Lower lobe of right lung (tissue), 2 donors: ENCODE measurements at regions not wholly inside any gene's neighbourhood (a gene's known extent, or its start where the extent isn't known, plus 50 kb on each side); places are given as distances from the start of the nearest gene placed in this dataset.

Experiments
- ATAC-seq, 2 donors: fragments of 200-7000 bp; cut with Tn5 transposase; one replicate each; pipeline ENCODE4 v1.9.1; 2020 to 2022; ENCODE audit warnings: mild to moderate bottlenecking in 2 of 2, moderate library complexity in 2 of 2
- DNase-seq: peaks from one replicate; pipeline ENCODE4 v3.0.0-alpha.2; 2020
- H3K27ac ChIP-seq: fragments of 200-600 bp; one replicate; pipeline ENCODE4 v1.8.0; 2022
- H3K27me3 ChIP-seq: fragments of 200-600 bp; one replicate; pipeline ENCODE4 v1.8.0; 2022; ENCODE audit warnings: low read depth
- H3K36me3 ChIP-seq: fragments of 200-600 bp; one replicate; pipeline ENCODE4 v1.8.0; 2022; ENCODE audit warnings: mild to moderate bottlenecking
- H3K4me1 ChIP-seq: fragments of 200-600 bp; one replicate; pipeline ENCODE4 v1.8.0; 2022
- H3K4me3 ChIP-seq: fragments of 200-600 bp; one replicate; pipeline ENCODE4 v1.8.0; 2022; ENCODE audit warnings: mild to moderate bottlenecking
- H3K9me3 ChIP-seq: fragments of 200-600 bp; one replicate; pipeline ENCODE4 v1.8.0; 2022
- intact Hi-C: fragments of 100-400 bp; cut with DNase I; formaldehyde crosslinking; loops from one replicate; pipeline ENCODE4 v1.11.0; 2022
- TF ChIP-seq, protein P1 (sequence below): fragments of 200-600 bp; IDR thresholded peaks from one replicate; pipeline ENCODE4 v1.8.0; 2022; ENCODE audit warnings: antibody characterized with exemption, mild to moderate bottlenecking
- donor health status: DM: no; HTN: yes; CAD: no; lungs with severe emphysema.

DNA sequence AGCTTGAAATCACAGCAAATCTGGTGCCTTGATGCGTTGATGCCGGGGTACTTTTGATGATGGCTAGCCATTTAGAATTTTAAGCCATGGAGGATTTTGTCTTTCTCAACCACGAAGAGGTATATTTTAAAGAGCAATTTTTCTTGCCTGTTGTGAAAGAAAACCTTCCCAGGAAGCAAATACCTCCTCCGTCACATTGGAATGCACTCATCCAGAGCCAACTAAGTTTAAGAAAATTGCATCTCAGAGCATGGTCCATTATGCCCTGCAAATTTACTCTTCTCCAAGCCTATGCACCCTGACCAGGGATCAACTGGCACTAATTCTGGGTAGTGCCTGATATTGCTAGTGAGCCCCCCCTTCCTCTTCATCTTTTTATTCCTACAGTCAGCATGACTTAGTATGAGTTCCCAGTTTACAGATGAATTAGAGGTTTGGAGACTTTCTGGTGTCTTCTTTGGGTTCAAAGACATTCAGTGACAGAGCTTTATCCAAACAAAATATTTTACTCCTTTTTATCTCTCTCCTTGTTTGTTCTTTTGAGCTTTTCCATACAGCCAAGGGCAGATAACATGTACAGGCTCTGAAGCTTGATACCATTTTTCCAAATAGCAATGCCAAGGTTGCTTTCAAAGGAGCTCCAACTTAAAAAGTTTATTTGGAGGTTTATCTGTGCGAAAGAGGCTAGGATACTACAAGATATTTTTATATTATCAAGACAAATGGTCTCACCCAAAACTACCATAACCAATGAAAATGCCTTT, 56.6 kb upstream of the ANK3 start:
- Histone ChIP-seq H3K9me3 (no peaks in the 10 kb centered on the region), H3K27me3 (no peaks in the 10 kb centered on the region), H3K4me3 (no peak overlapping the region), H3K36me3 (no peaks in the 10 kb centered on the region), H3K27ac (no peak overlapping the region), H3K4me1 (peaks cover 13% of the 10 kb centered on the region)
- intact Hi-C loops, result no loop called here
- DNase-seq (no peak), ATAC-seq (peak; percentile 47 to 49)
- TF ChIP-seq, protein P1, sequence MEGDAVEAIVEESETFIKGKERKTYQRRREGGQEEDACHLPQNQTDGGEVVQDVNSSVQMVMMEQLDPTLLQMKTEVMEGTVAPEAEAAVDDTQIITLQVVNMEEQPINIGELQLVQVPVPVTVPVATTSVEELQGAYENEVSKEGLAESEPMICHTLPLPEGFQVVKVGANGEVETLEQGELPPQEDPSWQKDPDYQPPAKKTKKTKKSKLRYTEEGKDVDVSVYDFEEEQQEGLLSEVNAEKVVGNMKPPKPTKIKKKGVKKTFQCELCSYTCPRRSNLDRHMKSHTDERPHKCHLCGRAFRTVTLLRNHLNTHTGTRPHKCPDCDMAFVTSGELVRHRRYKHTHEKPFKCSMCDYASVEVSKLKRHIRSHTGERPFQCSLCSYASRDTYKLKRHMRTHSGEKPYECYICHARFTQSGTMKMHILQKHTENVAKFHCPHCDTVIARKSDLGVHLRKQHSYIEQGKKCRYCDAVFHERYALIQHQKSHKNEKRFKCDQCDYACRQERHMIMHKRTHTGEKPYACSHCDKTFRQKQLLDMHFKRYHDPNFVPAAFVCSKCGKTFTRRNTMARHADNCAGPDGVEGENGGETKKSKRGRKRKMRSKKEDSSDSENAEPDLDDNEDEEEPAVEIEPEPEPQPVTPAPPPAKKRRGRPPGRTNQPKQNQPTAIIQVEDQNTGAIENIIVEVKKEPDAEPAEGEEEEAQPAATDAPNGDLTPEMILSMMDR, result no peak

DNA sequence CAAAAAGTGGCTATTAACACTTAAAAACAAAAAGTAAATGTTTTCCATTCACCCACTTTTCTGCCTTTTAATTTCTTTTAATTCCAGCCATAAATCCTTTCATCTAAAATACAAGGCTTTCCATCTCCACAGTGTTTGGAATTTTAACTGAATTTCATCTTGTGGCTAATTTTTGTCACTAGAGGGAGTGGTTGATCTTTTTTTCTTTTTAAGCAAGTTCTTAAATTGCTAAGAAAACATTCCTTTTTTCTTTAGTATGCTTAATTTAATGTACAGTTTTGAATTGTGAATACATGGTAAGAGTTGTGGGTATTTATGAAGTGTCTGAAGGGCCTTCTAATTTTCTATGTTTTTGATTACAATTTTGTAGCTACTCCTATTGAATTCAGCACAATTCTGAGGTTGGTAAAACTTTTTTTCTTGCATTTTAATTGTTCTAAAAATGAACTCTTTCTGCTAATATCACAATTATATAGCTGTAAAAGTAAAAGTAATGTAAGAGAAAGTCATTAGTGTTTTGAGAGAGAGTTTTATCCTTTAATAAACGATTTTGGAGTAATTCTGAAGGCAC, 54.9 kb upstream of the ANK3 start:
- DNase-seq (no peak), ATAC-seq (no peak)
- no peak overlapping the region for H3K27ac ChIP-seq
- no peaks in the 10 kb centered on the region for H3K27me3 ChIP-seq
- no peak overlapping the region for H3K4me3 ChIP-seq
- H3K4me1 ChIP-seq, result peaks cover 13% of the 10 kb centered on the region
- H3K36me3 ChIP-seq, result no peaks in the 10 kb centered on the region
- intact Hi-C loops, result no loop called here
- no peaks in the 10 kb centered on the region for H3K9me3 ChIP-seq
- TF ChIP-seq, protein P1, result peak; percentile 42

DNA sequence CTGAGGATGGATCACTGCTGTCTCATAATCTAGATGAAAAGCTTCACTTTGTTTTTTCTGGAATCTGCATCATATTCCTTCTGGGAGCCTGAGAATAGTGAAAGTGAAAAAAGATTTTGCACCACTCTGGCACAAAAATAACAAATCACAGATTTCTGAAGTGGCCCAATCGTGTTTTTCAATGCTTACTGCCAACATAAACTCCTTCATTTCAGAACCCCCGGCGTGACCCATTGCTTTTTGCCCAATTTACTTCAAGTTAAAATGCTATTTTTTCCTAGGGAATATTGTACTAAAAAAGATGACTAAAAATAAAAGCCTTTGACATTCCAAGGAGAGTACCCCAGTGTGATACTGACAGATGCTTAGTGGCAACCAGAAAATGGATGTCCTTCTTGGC, 53.7 kb upstream of the ANK3 start:
- intact Hi-C loops, result no loop called here
- H3K27ac ChIP-seq, result no peak overlapping the region
- DNase-seq (no peak), ATAC-seq (no peak)
- no peak overlapping the region for H3K4me3 ChIP-seq
- H3K9me3 ChIP-seq, result no peaks in the 10 kb centered on the region
- H3K4me1 ChIP-seq, result peaks cover 13% of the 10 kb centered on the region
- H3K27me3 ChIP-seq, result no peaks in the 10 kb centered on the region
- TF ChIP-seq, protein P1, result no peak
- H3K36me3 ChIP-seq, result no peaks in the 10 kb centered on the region

DNA sequence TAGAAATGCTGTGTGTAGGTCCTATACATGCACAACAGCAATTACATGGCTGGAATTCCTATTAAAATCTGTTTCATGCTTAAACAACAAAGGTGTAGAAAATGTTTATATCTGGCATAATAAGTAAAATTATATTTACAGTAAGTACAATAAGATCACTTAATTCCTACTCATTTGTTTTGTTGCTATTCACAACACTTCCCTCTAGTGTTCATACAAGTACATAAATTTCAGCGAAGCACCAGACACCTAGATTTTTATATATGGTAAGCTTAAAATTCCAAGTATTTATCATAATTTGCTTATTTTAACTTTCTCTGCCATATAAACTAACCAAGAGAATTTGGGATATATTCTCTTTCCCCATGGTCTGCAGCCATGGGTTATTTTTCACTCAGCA, 51.8 kb upstream of the ANK3 start:
- no peaks in the 10 kb centered on the region for H3K9me3 ChIP-seq
- H3K27ac ChIP-seq, result no peak overlapping the region
- peaks cover 6% of the 10 kb centered on the region for H3K4me1 ChIP-seq
- no peaks in the 10 kb centered on the region for H3K36me3 ChIP-seq
- H3K4me3 ChIP-seq, result no peak overlapping the region
- no peak for ATAC-seq
- intact Hi-C loops, result no loop called here
- H3K27me3 ChIP-seq, result no peaks in the 10 kb centered on the region
- no peak for DNase-seq
- TF ChIP-seq, protein P1, result no peak

DNA sequence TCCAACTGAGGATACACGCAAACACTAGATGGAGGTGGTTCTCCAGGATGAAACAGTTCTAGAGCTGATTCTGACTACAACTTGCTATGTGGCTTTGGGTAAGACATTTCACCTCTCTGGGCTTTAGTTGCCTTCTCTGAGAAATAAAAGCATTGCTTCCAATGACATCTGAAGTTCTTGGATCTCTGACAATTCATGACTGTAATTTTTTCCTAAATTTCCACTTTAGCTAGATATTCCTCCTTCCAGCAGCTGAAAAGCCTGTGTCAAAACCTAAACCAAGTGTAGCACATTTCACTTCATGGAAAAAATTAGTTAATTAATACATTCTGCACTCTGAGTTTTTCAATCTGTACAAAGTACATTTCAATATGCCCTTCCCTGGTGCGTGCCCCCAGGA, 50.0 kb upstream of the ANK3 start:
- H3K36me3 ChIP-seq, result no peaks in the 10 kb centered on the region
- ATAC-seq (no peak), DNase-seq (no peak)
- no peak overlapping the region for H3K4me3 ChIP-seq
- H3K27ac ChIP-seq, result no peak overlapping the region
- intact Hi-C loops, result no loop called here
- no peaks in the 10 kb centered on the region for H3K9me3 ChIP-seq
- no peaks in the 10 kb centered on the region for H3K4me1 ChIP-seq
- no peaks in the 10 kb centered on the region for H3K27me3 ChIP-seq
- TF ChIP-seq, protein P1, result no peak
